ENCODE measurements at regions not wholly inside any gene's neighbourhood (a gene's known extent, or its start where the extent isn't known, plus 50 kb on each side); places are given as distances from the start of the nearest gene placed in this dataset.

DNA sequence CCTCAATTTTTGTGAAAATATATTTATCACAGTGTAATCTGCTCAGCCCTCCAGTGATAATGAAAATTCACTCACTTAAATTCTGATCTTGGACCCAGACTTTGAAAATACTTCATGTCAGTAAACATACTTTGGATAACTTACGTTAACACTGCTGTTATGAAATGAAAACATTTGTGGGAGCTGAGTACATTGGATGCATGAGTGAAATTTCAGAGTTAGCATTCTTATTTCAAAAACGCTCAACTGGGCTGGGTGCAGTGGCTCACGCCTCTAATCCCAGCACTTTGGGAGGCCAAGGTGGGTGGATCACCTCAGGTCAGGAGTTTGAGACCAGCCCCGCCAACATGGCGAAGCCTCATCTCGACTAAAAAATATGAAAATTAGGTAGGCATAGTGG is 196.4 kb downstream of the UTRN start:
- TF ChIP-seq, protein P1, sequence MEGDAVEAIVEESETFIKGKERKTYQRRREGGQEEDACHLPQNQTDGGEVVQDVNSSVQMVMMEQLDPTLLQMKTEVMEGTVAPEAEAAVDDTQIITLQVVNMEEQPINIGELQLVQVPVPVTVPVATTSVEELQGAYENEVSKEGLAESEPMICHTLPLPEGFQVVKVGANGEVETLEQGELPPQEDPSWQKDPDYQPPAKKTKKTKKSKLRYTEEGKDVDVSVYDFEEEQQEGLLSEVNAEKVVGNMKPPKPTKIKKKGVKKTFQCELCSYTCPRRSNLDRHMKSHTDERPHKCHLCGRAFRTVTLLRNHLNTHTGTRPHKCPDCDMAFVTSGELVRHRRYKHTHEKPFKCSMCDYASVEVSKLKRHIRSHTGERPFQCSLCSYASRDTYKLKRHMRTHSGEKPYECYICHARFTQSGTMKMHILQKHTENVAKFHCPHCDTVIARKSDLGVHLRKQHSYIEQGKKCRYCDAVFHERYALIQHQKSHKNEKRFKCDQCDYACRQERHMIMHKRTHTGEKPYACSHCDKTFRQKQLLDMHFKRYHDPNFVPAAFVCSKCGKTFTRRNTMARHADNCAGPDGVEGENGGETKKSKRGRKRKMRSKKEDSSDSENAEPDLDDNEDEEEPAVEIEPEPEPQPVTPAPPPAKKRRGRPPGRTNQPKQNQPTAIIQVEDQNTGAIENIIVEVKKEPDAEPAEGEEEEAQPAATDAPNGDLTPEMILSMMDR (conservative IDR thresholded peaks at IDR 0.05; ENCODE audit: low read depth, low read length) = no peak
- TF ChIP-seq EZH2 (IDR thresholded peaks at IDR 0.05; ENCODE audit: borderline replicate concordance, low read depth, low read length, poor library complexity, severe bottlenecking) = no peak
